ENCODE measurements at regions not wholly inside any gene's neighbourhood (a gene's known extent, or its start where the extent isn't known, plus 50 kb on each side); places are given as distances from the start of the nearest gene placed in this dataset.

DNA sequence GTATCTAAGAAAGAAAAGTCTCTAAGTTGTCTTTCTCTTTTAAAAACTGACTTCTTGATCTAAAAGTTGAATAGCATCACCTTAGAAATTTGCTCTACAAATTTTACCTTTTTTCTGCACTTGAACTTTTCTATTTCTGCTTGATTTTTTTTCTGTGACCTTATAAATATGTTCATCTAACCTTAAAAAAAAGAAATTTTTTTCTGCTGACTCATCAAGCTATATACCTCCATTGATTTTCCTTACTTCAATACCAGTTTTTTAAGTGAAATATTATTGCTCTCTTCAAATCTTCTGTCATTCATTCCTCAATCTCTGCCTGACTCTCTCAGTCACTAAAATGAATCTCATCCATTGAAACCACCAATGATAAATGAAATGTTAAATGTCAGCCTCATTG lies 910.1 kb downstream of the GALC start:
- Histone ChIP-seq H3K4me1 (ENCODE audit: control insufficient read depth in 2 of 2, insufficient read depth in 2 of 2, low read length in 2 of 2) (no peaks in the 10 kb centered on the region), H3K27ac (ENCODE audit: low read depth in 1 of 2, low read length in 1 of 2) (no peak overlapping the region), H3K4me3 (ENCODE audit: low read length in 2 of 2) (no peak overlapping the region), H3K9me3 (ENCODE audit: control insufficient read depth in 2 of 2, insufficient read depth in 1 of 2, low read length in 1 of 2) (no peaks in the 10 kb centered on the region), H3K27me3 (ENCODE audit: control insufficient read depth in 2 of 2, insufficient read depth in 1 of 2, low read length in 1 of 2) (no peaks in the 10 kb centered on the region), H3K36me3 (ENCODE audit: control insufficient read depth in 2 of 2, insufficient read depth in 2 of 2, low read length in 1 of 2) (no peaks in the 10 kb centered on the region)
- DNase-seq (ENCODE audit: low read depth in 6 of 9, low spot score in 9 of 9), result no peak

DNA sequence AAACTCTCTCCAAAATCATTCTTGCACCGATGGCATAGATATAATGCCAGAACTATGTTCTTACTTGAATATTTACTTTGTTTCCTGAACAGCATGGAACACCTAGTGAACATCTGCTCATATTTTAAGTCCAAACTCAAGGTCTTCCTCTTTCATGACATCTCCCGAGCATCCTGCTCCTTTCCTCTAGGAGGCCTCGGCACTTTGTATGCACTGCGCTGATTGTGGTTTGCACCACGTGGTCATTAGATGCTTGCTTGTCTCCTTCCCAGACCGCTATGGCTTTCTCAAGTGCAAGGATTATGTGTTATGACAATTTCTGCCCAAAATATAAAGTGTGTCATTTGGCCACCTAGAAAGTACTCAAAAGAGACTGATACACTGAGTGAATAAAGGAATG lies 912.0 kb downstream of the GALC start:
- 76% methylated on average over 6 of the region's 6 CpGs for WGBS

DNA sequence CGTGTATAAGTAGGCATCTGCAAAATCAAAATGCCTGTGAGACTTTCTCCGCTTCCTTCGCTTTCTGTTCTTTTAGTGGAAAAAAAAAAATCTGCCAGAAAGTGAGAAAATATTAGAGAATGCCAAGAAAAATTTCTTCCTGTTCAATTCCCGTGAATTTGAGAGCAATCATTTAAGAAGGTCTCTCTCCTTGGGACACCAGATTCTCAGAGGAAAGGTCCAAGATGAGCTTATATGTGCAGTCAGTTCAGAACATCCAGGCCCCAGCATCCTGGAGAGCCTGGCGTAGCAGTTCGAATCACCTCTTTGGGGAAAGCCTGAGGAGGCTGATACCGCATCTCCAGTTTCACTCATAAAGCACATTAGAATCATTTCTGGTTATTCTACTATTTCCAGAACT lies 912.8 kb downstream of the GALC start:
- Histone ChIP-seq H3K27ac (ENCODE audit: low read depth in 1 of 2, low read length in 1 of 2) (no peak overlapping the region), H3K27me3 (ENCODE audit: control insufficient read depth in 2 of 2, insufficient read depth in 1 of 2, low read length in 1 of 2) (no peaks in the 10 kb centered on the region), H3K4me1 (ENCODE audit: control insufficient read depth in 2 of 2, insufficient read depth in 2 of 2, low read length in 2 of 2) (no peaks in the 10 kb centered on the region), H3K36me3 (ENCODE audit: control insufficient read depth in 2 of 2, insufficient read depth in 2 of 2, low read length in 1 of 2) (no peaks in the 10 kb centered on the region), H3K9me3 (ENCODE audit: control insufficient read depth in 2 of 2, insufficient read depth in 1 of 2, low read length in 1 of 2) (no peaks in the 10 kb centered on the region), H3K4me3 (ENCODE audit: low read length in 2 of 2) (no peak overlapping the region)
- DNase-seq (ENCODE audit: low read depth in 6 of 9, low spot score in 9 of 9), result no peak
- WGBS, result 89% methylated on average over 7 of the region's 7 CpGs

More for the DNA sequence above, 912.0 kb downstream of the GALC start:
- no peaks in the 10 kb centered on the region for H3K4me1 ChIP-seq (ENCODE audit: control insufficient read depth in 2 of 2, insufficient read depth in 2 of 2, low read length in 2 of 2)
- no peak for DNase-seq (ENCODE audit: low read depth in 6 of 9, low spot score in 9 of 9)
- no peak overlapping the region for H3K27ac ChIP-seq (ENCODE audit: low read depth in 1 of 2, low read length in 1 of 2)
- no peak overlapping the region for H3K4me3 ChIP-seq (ENCODE audit: low read length in 2 of 2)
- no peaks in the 10 kb centered on the region for H3K36me3 ChIP-seq (ENCODE audit: control insufficient read depth in 2 of 2, insufficient read depth in 2 of 2, low read length in 1 of 2)
- H3K9me3 ChIP-seq (ENCODE audit: control insufficient read depth in 2 of 2, insufficient read depth in 1 of 2, low read length in 1 of 2), result no peaks in the 10 kb centered on the region
- H3K27me3 ChIP-seq (ENCODE audit: control insufficient read depth in 2 of 2, insufficient read depth in 1 of 2, low read length in 1 of 2), result no peaks in the 10 kb centered on the region

DNA sequence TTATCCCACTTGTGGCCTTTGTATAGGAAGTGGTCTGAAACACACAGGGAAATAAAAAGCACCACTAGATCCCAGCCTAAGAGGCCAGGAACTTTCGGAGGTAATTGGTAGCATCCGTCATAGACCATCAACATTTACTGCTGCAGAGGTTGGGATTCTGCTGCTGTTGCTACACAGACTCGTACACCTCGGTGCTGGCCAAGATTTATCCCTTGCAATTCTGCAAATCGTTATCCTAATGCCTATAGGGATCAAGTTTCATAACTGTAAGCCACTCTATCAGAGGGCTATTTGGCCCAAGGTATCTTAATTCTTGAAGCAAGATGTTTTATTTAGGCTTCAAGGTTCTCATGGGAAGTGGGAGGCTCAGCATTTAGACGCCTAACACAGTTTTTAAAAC lies 913.6 kb downstream of the GALC start:
- Histone ChIP-seq H3K27ac (ENCODE audit: low read depth in 1 of 2, low read length in 1 of 2) (no peak overlapping the region), H3K9me3 (ENCODE audit: control insufficient read depth in 2 of 2, insufficient read depth in 1 of 2, low read length in 1 of 2) (no peaks in the 10 kb centered on the region), H3K4me3 (ENCODE audit: low read length in 2 of 2) (no peak overlapping the region), H3K27me3 (ENCODE audit: control insufficient read depth in 2 of 2, insufficient read depth in 1 of 2, low read length in 1 of 2) (no peaks in the 10 kb centered on the region), H3K36me3 (ENCODE audit: control insufficient read depth in 2 of 2, insufficient read depth in 2 of 2, low read length in 1 of 2) (no peaks in the 10 kb centered on the region), H3K4me1 (ENCODE audit: control insufficient read depth in 2 of 2, insufficient read depth in 2 of 2, low read length in 2 of 2) (no peaks in the 10 kb centered on the region)
- no peak for DNase-seq (ENCODE audit: low read depth in 6 of 9, low spot score in 9 of 9)
- 87% methylated on average over 6 of the region's 6 CpGs for WGBS

DNA sequence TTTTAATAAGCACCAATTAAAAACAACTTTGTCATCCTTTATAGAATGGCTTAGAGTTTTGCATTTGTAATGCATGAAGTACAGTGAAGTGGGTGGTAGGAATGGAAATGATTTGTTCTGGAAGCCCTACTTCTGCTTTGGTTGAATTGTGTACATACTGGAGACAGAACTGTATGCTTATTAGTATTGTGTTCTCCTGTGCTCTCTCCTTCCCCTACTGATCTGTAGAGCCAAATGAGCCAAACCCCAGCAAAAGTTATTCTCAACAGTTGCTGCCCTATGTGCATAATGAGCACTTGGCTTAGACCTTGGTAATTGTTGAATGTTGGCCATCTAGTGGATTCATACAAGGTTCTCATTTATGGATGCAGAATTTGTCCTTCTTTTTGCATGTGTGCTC lies 916.1 kb downstream of the GALC start:
- H3K4me1 ChIP-seq (ENCODE audit: control insufficient read depth in 2 of 2, insufficient read depth in 2 of 2, low read length in 2 of 2), result no peaks in the 10 kb centered on the region
- no peak for DNase-seq (ENCODE audit: low read depth in 6 of 9, low spot score in 9 of 9)
- no peak overlapping the region for H3K27ac ChIP-seq (ENCODE audit: low read depth in 1 of 2, low read length in 1 of 2)
- H3K36me3 ChIP-seq (ENCODE audit: control insufficient read depth in 2 of 2, insufficient read depth in 2 of 2, low read length in 1 of 2), result no peaks in the 10 kb centered on the region
- no peaks in the 10 kb centered on the region for H3K9me3 ChIP-seq (ENCODE audit: control insufficient read depth in 2 of 2, insufficient read depth in 1 of 2, low read length in 1 of 2)
- H3K4me3 ChIP-seq (ENCODE audit: low read length in 2 of 2), result no peak overlapping the region
- no peaks in the 10 kb centered on the region for H3K27me3 ChIP-seq (ENCODE audit: control insufficient read depth in 2 of 2, insufficient read depth in 1 of 2, low read length in 1 of 2)

DNA sequence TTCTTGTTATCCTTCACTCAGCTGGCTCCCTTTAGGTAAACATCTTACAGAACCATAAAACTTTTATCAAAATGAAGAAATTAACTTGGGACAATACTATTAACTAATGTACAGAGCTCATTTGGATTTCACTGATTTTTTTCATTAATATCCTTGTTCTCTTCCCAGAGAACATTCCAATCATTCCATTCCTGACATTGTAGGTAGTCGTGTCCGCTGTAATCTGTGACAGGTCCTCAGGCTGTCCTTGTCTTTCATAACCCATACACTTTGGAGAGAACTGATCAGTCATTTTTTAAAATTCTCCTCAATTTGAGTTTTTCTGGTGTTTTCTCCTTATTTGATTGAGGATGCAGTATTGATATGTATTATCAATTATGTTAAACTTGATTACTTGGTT lies 916.8 kb downstream of the GALC start:
- H3K27me3 ChIP-seq (ENCODE audit: control insufficient read depth in 2 of 2, insufficient read depth in 1 of 2, low read length in 1 of 2), result no peaks in the 10 kb centered on the region
- DNase-seq (ENCODE audit: low read depth in 6 of 9, low spot score in 9 of 9), result no peak
- no peaks in the 10 kb centered on the region for H3K9me3 ChIP-seq (ENCODE audit: control insufficient read depth in 2 of 2, insufficient read depth in 1 of 2, low read length in 1 of 2)
- H3K4me3 ChIP-seq (ENCODE audit: low read length in 2 of 2), result no peak overlapping the region
- H3K4me1 ChIP-seq (ENCODE audit: control insufficient read depth in 2 of 2, insufficient read depth in 2 of 2, low read length in 2 of 2), result no peaks in the 10 kb centered on the region
- 89% methylated on average over 2 of the region's 2 CpGs for WGBS
- no peaks in the 10 kb centered on the region for H3K36me3 ChIP-seq (ENCODE audit: control insufficient read depth in 2 of 2, insufficient read depth in 2 of 2, low read length in 1 of 2)
- no peak overlapping the region for H3K27ac ChIP-seq (ENCODE audit: low read depth in 1 of 2, low read length in 1 of 2)

DNA sequence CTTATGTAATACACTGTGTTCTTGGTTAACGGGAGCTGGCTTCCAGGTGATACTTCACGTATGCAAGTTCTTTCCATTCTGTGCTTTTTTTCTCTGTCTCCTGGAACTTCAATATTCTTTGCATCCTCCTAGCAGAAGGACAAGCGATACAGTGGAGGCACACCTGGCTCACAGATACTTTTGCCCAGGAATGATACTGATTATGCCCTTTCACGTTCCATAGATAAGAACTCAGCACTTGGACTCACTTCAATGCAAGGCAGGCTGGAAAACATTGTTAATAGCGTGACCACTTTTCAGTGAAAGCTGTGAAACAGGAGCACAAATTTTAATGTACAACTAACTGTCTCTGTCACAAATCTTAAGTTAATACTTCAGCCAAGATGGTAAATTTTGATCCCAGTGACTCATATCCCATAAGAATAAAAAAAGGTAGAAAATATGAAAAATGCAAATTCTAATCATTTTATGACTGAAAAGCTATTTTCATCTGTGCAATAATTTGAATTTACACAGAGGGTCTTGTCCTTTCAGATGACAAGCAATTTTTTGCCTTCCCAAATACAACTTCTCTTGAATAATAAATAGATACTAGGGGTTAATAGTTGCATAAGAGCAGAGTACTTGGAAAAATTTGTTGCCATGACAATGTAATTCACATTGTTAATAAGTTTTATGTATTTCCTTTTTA lies 919.0 kb downstream of the GALC start:
- H3K4me1 ChIP-seq (ENCODE audit: control insufficient read depth in 2 of 2, insufficient read depth in 2 of 2, low read length in 2 of 2), result no peaks in the 10 kb centered on the region
- no peaks in the 10 kb centered on the region for H3K9me3 ChIP-seq (ENCODE audit: control insufficient read depth in 2 of 2, insufficient read depth in 1 of 2, low read length in 1 of 2)
- H3K4me3 ChIP-seq (ENCODE audit: low read length in 2 of 2), result no peak overlapping the region
- WGBS, result 92% methylated on average over 5 of the region's 5 CpGs
- H3K27me3 ChIP-seq (ENCODE audit: control insufficient read depth in 2 of 2, insufficient read depth in 1 of 2, low read length in 1 of 2), result no peaks in the 10 kb centered on the region
- DNase-seq (ENCODE audit: low read depth in 6 of 9, low spot score in 9 of 9), result no peak
- H3K36me3 ChIP-seq (ENCODE audit: control insufficient read depth in 2 of 2, insufficient read depth in 2 of 2, low read length in 1 of 2), result no peaks in the 10 kb centered on the region
- H3K27ac ChIP-seq (ENCODE audit: low read depth in 1 of 2, low read length in 1 of 2), result no peak overlapping the region

DNA sequence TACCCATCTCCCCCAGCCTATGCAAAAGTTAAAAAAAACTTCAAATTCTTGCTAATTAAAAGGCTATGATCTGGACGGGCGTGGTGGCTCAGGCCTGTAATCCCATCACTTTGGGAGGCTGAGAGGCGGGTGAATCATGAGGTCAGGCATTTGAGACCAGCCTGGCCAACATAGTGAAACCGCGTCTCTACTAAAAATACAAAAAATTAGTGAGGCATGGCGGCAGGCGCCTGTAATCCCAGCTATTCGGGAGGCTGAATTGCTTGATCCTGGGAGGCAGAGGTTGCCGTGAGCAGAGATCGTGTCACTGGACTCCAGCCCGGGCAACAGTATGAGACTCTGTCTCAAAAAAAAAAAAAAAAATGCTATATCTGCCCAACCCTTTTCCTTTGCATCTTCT lies 925.4 kb downstream of the GALC start:
- no peaks in the 10 kb centered on the region for H3K27me3 ChIP-seq (ENCODE audit: control insufficient read depth in 2 of 2, insufficient read depth in 1 of 2, low read length in 1 of 2)
- 95% methylated on average over 11 of the region's 11 CpGs for WGBS

DNA sequence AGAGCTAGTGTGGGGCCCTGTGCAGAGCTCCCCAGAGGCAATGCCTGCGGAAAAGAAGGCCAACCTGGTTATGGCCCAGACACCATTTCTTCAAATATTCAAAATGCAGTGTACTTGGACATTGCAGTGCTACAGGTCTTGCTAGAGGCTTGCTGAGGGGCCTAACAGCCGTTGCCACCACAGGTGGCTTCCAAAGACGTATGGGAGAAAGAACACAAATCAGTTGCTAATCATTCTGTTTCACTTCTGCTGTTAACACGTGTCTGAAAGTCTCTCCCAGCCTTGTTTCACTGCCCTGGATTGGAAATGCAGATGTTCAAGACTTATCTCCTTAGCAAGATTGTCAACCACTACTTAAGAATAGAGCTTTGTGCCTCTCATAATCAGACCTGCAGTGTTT lies 925.9 kb downstream of the GALC start:
- no peak for DNase-seq (ENCODE audit: low read depth in 6 of 9, low spot score in 9 of 9)
- no peak overlapping the region for H3K27ac ChIP-seq (ENCODE audit: low read depth in 1 of 2, low read length in 1 of 2)
- H3K4me1 ChIP-seq (ENCODE audit: control insufficient read depth in 2 of 2, insufficient read depth in 2 of 2, low read length in 2 of 2), result no peaks in the 10 kb centered on the region
- 72% methylated on average over 4 of the region's 4 CpGs for WGBS
- no peak overlapping the region for H3K4me3 ChIP-seq (ENCODE audit: low read length in 2 of 2)
- H3K36me3 ChIP-seq (ENCODE audit: control insufficient read depth in 2 of 2, insufficient read depth in 2 of 2, low read length in 1 of 2), result no peaks in the 10 kb centered on the region
- no peaks in the 10 kb centered on the region for H3K27me3 ChIP-seq (ENCODE audit: control insufficient read depth in 2 of 2, insufficient read depth in 1 of 2, low read length in 1 of 2)
- no peaks in the 10 kb centered on the region for H3K9me3 ChIP-seq (ENCODE audit: control insufficient read depth in 2 of 2, insufficient read depth in 1 of 2, low read length in 1 of 2)

More for the DNA sequence above, 925.4 kb downstream of the GALC start:
- H3K27ac ChIP-seq (ENCODE audit: low read depth in 1 of 2, low read length in 1 of 2), result no peak overlapping the region
- DNase-seq (ENCODE audit: low read depth in 6 of 9, low spot score in 9 of 9), result no peak
- no peaks in the 10 kb centered on the region for H3K4me1 ChIP-seq (ENCODE audit: control insufficient read depth in 2 of 2, insufficient read depth in 2 of 2, low read length in 2 of 2)
- no peak overlapping the region for H3K4me3 ChIP-seq (ENCODE audit: low read length in 2 of 2)
- H3K9me3 ChIP-seq (ENCODE audit: control insufficient read depth in 2 of 2, insufficient read depth in 1 of 2, low read length in 1 of 2), result no peaks in the 10 kb centered on the region
- no peaks in the 10 kb centered on the region for H3K36me3 ChIP-seq (ENCODE audit: control insufficient read depth in 2 of 2, insufficient read depth in 2 of 2, low read length in 1 of 2)

Measured in thymus (tissue), 11 donors.